Brain microvascular endothelial cell (primary cell): ENCODE measurements at regions not wholly inside any gene's neighbourhood (a gene's known extent, or its start where the extent isn't known, plus 50 kb on each side); places are given as distances from the start of the nearest gene placed in this dataset.
"Not testable (repeated sequence)": the region's sequence is repeated elsewhere in the genome, so short reads cannot be mapped to it uniquely, and the experiment has no call there.

Experiments
- DNase-seq: peaks from one replicate; pipeline ENCODE4 v3.0.0-alpha.2; 2020
- H3K27ac ChIP-seq: fragments of 250-450 bp; sonication (Bioruptor Pico); 2 replicates; pipeline ENCODE4 v1.5.1; 2020; ENCODE audit warnings: mild to moderate bottlenecking, moderate library complexity
- H3K27me3 ChIP-seq: fragments of 250-450 bp; sonication (Bioruptor Pico); replicated peaks from 2 replicates; pipeline ENCODE4 v1.5.1; 2020; ENCODE audit warnings: mild to moderate bottlenecking
- H3K36me3 ChIP-seq: fragments of 250-450 bp; sonication (Bioruptor Pico); replicated peaks from 2 replicates; pipeline ENCODE4 v1.5.1; 2020; ENCODE audit warnings: mild to moderate bottlenecking
- H3K4me3 ChIP-seq: 2 replicates; pipeline ENCODE4 v1.5.1; 2011; ENCODE audit warnings: low read depth, mild to moderate bottlenecking, control low read depth, low read length, moderate library complexity
- CTCF ChIP-seq: IDR thresholded peaks from 2 replicates; pipeline ENCODE4 v1.5.1; 2011; ENCODE audit warnings: low read depth, mild to moderate bottlenecking, moderate library complexity, low read length, control low read depth, inconsistent platforms; ENCODE audit errors: missing control alignments
- in situ Hi-C: cut with HindIII; loops from 2 replicates; pipeline ENCODE4 v1.10.0; 2017; ENCODE audit warnings: low sequenced_read_pairs, low pct_ligation_motif_present

GRCh38 chrX:39493168-39493567 is 604.6 kb downstream of the BCOR start:
- no peaks in the 10 kb centered on the region for H3K27me3 ChIP-seq
- no peaks in the 10 kb centered on the region for H3K36me3 ChIP-seq
- H3K27ac ChIP-seq = no peak overlapping the region
- in situ Hi-C loops = no loop called here
- no peak overlapping the region for H3K4me3 ChIP-seq
- DNase-seq = no peak
- no peak for TF ChIP-seq CTCF

GRCh38 chrX:39497117-39497516 is 600.6 kb downstream of the BCOR start:
- H3K36me3 ChIP-seq, H3K27ac ChIP-seq, in situ Hi-C loops, DNase-seq, H3K27me3 ChIP-seq, H3K4me3 ChIP-seq: not testable (repeated sequence)

- Histone ChIP-seq H3K27me3 (no peaks in the 10 kb centered on the region), H3K36me3 (no peaks in the 10 kb centered on the region), H3K27ac (no peak overlapping the region), H3K4me3 (no peak overlapping the region)
- DNase-seq = no peak
- in situ Hi-C loops = no loop called here
- TF ChIP-seq CTCF = no peak
Observed at GRCh38 chrX:39497702-39498265, 600.0 kb downstream of the BCOR start.

GRCh38 chrX:39499996-39500395 is 597.8 kb downstream of the BCOR start:
- TF ChIP-seq CTCF = no peak
- no peak overlapping the region for H3K27ac ChIP-seq
- in situ Hi-C loops = no loop called here
- H3K27me3 ChIP-seq = no peaks in the 10 kb centered on the region
- H3K4me3 ChIP-seq = no peak overlapping the region
- no peaks in the 10 kb centered on the region for H3K36me3 ChIP-seq
- DNase-seq = no peak

- H3K4me3 ChIP-seq = no peak overlapping the region
- TF ChIP-seq CTCF = no peak
- in situ Hi-C loops = no loop called here
- H3K27ac ChIP-seq = no peak overlapping the region
- H3K27me3 ChIP-seq = no peaks in the 10 kb centered on the region
- H3K36me3 ChIP-seq = no peaks in the 10 kb centered on the region
- DNase-seq = no peak
Observed at GRCh38 chrX:39501822-39502221, 595.9 kb downstream of the BCOR start.

GRCh38 chrX:39502486-39502885 is 595.3 kb downstream of the BCOR start:
- in situ Hi-C loops = no loop called here
- H3K4me3 ChIP-seq = no peak overlapping the region
- H3K36me3 ChIP-seq = no peaks in the 10 kb centered on the region
- no peaks in the 10 kb centered on the region for H3K27me3 ChIP-seq
- H3K27ac ChIP-seq = no peak overlapping the region
- no peak for TF ChIP-seq CTCF
- no peak for DNase-seq
